Stimulated activated CD4-positive, alpha-beta T cell treated with anti-CD3 and anti-CD28 coated beads, Interleukin-12 subunit alpha, Interleukin-12 subunit beta, amount 100 ng/mL, for 24 hours (primary cell): ENCODE measurements at regions not wholly inside any gene's neighbourhood (a gene's known extent, or its start where the extent isn't known, plus 50 kb on each side); places are given as distances from the start of the nearest gene placed in this dataset.
"Not testable (repeated sequence)": the region's sequence is repeated elsewhere in the genome, so short reads cannot be mapped to it uniquely, and the experiment has no call there.

Experiments
- DNase-seq, 2 experiments: peaks; one replicate each; pipeline ENCODE4 v3.0.0-alpha.2; 2020; ENCODE audit warnings: low read depth in 2 of 2

DNA sequence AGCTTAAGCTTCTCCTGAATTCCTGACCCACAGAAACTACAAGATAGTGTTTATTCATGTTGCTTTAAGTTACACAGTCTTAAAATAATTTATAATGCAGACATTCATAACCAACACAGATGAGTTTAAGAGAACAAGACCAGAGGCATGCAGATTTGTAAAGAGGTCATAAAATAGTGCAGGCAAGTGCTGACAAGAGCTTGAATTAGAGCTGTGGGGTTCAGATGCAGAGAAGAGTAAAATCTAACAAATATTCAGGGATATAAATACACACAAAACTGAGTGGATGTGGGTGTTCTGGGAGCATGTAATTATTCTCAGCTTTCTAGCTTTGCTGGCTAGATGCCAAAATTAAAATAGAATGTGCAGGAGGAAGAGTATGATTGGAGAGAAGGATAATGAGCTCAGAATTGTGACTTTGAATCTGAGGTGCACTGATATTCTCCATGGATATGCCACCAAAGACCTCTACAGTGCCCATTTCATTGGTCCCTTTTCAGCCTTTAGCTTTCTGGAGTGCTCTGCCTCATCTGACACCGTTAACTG lies 291.9 kb upstream of the SGK1 start:
- DNase-seq: no peak

DNA sequence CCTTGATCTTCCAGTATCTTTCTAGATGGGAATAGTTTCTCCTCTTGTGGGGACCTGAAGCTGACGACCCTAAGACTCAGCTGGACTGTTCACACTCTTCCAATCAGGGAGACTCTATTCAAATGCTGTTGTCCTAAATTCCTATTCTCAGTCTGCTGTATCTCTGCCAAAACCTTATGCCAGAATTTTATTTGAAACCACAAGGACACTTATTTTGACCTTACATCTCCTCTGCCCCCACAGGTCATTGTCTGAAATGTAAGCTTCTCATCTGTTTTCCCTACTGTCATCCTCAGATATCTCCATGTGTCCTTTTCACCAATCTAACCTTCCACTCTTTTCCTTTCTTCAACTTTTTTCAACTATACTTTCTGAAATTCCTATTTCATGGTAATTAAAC lies 289.5 kb upstream of the SGK1 start:
- no peak for DNase-seq

DNA sequence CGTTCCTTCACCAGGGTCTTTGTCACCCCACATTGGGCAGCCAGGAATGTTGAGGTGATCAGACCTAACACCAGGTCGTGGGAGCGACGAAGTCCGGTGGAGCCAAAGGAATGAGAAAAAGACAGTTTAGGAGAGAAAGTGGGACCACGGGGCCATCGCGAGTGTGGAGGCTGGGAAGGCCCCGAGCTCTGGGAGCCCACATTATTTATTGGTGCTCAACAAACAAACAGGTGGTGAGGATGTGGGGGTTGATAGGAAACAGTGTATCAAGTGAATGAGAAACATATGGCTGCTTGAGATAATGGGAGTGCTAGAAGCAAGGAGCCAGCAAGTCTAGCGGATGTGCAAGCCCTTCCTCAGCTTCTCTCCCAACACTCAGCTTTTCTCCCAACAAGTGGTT lies 287.1 kb upstream of the SGK1 start:
- DNase-seq: no peak

DNA sequence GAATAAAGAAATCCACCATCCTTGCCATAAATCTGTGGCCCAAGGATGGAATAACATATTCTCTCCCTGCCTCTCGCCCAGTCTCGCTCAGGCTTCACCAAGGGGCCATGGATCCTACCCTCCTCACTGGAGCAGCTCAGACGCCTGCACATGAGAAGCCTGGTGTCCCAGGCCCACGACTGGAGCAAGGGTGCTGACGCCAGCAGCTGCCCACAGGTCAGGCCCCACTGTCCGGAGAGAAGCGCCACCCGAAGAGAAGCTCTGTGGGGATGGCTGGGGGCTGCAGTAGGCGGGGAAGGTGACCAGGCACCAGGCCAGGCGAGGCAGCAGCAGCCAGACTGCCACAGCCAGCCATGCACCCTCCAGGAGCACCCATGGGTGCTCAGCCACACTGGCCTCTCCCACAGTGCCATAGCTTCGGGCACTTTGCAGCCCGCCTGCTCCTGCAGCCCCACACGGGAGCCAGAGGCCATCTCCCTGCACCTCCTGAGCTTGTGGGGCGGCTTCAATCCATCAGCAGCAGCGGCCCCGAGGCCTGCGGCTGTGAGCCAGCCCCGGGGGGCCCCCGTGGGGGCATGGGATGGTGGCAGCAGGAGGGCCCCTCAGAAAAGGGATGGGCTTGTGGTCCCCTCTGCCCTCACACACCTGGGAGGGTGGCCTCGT lies 286.2 kb upstream of the SGK1 start:
- no peak for DNase-seq

DNA sequence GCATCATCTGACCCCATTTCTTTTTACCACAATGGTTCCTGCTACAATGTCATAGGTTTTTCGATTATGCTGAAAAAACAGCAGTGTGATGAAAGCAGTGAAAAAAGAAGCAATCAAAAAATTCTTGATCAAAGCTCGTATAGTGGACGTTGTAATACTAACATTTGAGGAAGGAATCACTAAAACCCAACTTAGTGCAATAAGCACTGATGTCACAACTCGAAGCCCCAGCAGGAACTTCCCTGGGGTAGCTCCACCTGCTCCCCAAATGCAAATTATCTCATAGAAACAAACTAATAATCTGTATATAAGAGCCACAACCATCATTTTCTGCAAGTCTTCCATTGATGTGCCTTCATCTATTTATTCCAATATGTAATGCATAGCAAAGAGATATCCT lies 285.6 kb upstream of the SGK1 start:
- DNase-seq: no peak

DNA sequence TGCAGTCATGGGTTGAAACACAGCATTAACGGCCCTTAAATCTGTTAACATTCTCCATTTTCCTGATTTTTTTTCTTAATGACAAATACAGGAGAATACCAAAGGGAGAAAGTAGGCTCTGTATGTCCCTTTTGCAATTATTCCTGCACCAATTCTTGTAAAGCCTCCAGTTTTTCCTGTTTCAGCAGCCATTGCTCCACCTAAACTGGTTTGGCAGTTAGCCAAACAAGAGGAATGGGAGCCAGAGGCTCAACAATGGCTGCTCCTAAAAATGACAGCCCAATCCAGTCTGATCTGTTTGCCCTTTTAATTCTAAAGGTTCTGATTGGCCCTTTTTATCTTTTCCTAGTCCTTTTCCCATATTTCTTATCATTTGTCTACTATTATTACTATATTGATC lies 284.2 kb upstream of the SGK1 start:
- DNase-seq: no peak

DNA sequence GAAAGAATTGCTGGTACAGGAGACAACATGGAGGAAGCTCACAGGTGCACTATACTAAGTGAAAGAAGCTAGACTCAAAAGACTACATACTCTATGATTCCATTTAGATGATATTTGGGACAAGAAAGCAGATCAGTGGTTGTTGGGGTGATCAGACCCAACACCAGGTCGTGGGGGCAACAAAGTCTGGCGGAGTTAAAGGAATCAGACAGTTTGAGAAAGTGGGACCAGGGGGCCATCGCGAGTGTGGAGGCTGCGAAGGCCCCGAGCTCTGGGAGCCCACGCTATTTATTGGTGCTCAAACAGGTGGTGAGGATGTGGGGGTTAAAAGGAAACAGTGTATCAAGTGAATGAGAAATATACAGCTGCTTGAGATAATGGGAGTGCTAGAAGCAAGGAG lies 282.8 kb upstream of the SGK1 start:
- DNase-seq: no peak

DNA sequence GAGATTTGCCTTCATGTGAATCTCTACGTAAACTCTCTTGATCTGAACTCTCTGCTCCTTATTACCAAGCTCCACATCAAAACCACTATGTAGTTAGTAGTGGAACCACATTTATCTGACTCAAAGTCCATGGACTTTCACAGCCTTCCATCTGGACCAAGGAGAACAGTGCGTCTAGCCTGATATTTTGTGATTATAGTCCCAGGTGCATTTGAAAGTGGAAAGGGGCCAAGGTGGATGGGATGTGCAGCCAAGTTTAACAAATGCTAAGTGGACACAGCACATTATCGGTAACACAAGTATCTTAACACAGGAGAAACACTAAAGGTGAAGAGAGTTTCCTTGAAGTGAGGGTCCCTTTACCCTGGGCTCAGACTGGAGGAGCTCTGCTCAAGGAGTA lies 281.2 kb upstream of the SGK1 start:
- DNase-seq: no peak

DNA sequence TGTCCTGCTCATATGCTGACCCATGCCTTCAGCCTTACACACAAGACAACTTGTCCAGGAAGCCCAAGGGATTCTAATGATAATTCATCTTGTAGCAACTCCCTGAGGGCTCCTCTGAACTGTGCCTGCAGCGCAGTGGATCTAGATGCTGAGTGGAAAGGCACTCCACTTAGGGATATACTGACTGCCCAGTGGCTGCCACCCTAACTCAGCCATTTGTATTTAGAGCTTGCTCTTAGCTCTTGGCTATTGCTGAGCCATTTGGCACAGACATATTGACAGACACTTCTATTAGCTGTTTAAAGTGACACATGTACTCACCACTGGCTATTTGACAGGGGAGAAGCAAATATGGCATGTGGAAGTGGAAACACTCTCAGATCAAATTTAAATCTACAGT lies 278.3 kb upstream of the SGK1 start:
- DNase-seq: no peak

DNA sequence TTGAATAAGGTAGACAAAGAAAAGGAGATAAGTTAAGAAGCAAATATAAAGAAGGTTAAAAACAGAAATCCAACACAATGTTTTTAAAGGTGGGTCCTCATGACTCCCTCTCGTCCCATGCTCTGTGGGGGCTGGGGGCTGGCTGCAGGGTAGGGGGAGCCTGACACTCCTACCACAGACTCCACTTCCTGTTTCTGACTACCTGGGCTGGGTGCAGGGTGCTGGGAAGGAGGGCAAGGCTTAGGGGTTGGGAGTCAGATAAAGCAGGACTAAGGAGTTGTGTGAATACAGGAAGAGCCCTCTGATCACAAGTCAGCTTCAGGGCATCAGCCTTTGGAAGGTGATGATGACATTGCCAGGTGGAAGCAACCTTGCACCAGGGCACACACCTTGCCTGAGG lies 277.0 kb upstream of the SGK1 start:
- no peak for DNase-seq

DNA sequence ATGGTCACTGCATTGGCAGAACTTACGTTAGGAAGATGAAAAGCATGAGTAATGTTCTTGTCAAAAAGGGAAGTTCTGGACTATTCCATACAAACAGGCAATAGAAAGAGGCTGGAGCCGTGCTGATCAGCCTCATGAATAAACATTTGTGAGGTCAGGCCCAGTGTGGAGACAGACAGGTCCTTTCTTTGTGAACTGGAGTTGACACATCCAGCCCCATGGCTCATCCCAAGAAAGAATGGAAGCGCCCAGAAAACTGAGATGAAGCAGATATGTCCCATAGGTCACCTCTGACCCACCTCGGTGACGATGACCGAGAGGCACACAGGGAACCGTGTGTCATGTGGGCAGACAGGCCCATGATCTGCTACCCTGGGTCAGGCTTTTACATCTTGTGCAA lies 276.0 kb upstream of the SGK1 start:
- DNase-seq: no peak

DNA sequence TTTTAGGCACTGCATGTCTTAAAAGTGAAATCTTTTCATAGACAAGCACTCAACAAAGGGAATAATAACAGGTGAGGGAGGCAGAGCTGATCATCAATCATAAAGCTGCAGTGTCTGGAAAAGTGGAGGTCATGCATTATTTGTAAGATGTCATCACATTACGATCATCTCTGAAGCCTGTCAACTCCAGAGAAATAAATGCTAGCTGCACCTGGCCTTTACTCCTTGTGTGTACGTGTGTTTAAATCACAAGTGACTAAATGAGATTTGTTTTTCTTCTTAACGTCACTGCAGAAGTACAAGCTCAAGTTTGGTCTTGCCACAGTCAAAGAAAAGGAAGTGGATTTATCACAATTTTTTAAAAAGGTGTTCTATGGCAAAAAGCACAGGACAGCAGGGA lies 275.5 kb upstream of the SGK1 start:
- DNase-seq: no peak

DNA sequence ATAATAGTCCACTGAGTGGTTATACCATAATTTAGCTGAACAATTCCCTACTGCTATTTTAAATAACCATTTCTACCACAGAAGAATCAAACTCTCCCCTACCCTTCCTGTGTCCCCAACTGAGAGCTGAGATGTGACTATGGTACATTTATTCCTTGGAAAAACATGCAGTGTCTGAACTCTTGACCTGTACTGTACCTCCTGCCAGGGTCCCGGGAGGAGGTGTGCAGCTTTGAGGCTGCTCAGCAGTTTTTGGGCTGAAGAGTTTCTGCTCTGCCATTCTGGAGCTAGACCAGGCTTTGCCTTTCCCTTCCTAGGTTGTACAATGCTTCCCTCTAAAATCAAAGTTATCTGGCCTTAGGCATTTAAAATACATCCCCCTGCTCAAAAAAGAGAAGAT lies 275.1 kb upstream of the SGK1 start:
- DNase-seq: no peak

DNA sequence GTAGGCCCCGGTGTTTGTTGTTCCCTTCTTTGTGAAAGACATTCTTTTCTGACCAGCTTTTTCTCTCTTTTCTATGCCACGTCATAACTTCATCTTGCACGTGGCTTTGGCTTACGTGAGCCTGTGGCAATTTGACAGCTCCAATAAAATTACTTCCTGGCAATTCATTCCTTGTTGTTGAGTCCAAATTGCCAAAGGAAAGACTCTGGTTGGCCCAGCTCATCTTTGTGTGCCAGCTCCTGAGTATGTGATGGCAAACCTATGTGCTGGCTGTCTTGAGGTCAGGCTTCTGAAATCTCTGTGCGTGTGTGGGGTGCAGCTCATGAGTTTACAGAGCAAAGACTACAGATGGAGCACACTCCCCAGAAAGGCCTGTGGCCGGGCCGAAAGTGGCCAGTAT lies 272.5 kb upstream of the SGK1 start:
- DNase-seq: no peak

DNA sequence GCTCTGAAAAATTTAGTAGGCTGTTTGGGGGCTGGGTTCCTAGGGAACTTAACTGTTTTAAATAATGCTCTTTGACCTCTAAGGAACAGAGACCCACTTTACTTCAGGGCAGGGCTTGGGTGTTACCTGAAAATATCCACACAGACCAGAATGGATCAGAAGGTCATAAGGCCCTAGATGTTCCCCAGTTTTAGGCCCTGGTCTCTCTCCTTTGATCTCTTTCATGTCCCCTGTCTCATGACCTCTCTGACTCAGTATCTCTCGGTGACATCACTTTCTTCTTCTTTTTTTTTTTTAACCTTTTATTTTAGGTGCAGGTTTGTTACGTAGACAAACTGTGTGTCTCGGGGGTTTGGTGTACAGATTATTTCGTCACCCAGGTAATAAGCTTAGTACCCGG lies 272.1 kb upstream of the SGK1 start:
- no peak for DNase-seq

DNA sequence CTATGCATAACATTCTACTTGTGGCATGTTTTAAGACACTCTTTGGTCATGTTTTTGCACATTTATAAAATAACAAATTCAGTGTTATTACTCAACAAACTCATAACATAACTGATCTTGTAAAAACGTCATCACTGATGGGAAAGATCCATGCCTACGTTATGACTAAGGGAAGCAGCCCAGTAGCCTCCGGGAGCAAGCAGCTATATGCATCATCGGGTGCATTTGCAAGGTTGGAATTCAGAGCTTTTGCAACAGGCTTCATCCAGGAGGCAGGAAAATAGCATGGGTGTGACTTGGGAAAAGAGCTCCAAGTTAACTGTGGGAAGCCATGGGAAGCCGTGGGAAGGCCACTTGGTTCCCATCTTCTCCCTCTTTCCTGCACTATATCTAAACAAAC lies 271.6 kb upstream of the SGK1 start:
- no peak for DNase-seq

DNA sequence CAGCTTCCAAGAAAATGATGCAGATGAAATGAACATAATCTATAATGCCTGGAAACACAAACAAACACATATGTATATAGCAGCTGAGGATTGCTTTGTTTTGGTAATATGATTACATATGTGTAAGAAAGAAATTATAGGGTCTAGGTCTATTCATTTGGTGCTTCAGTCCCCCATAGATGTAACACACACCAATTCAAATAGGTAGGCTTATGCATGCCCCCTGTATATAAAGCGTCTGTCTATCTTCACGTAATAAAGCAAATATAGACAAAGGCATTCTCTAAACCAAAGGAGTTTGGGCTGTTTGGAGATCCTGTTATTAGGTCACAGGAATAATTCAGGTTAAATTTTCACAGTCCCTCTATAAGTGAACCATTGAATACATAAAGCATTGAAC lies 270.4 kb upstream of the SGK1 start:
- no peak for DNase-seq

DNA sequence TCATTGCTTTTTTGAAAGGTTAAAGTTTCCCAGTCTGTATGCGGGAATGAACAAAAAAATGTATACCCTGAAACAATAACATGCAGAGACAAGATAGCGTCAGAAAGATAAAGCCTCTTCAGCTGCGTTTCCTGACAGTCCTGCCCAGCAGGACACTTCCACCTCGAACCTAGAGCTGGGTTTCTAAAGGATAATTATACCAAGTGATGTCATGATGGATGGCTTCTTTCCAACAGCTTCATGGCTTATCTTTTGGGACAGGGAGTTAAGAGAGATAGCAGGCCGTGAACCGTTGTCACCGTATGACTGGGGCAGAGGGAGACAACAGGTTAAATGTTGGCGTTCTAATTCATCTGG lies 267.6 kb upstream of the SGK1 start:
- DNase-seq: no peak

DNA sequence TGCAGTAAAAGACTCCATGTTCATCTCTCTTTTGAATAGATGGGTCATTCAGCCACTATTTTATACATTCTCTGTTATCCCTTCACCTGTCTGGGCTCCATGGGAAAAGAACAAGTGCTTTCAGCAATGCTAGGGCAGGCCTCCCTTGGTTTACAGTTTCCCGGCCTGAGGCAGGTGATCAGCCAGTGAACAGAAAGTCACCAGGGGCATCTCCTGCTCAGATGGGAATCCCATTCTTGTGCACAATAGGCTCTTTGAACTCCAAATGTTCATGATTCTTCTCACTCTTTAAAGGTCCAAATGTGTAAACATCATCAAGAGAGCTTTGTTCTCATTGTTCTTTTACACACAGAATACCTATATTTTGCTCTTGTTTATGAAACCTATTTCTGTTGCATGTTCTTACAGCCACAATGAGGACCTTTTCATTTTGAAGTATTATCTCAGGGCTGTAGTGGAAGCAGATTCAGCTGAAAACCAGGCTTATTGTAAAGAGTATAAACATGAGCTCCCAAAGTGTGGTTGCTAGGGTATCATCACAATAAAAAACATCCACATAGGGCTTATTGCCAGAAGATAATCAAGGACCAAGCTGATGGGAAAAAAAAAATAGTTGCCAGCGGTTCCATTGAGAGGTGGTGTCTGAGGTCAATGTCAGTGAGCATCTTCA lies 267.1 kb upstream of the SGK1 start:
- DNase-seq: no peak

DNA sequence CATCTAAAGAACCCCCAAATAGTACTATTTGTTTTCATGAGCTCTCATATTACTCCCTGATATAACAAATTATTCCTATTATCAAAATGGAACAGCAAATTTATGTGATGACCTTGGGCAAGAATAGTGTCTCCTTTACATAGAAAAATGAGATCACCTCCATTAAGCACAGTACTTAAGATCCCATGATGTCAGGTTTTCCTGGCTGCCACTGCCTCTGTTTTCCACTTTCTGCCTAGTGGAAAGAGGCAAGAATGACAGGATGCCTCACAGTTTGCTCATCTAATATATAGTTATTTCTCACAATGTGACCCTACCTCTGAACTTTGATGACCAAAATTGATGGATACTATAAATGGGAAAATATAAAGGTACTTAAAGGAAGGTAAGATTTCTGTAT lies 260.1 kb upstream of the SGK1 start:
- no peak for DNase-seq

DNA sequence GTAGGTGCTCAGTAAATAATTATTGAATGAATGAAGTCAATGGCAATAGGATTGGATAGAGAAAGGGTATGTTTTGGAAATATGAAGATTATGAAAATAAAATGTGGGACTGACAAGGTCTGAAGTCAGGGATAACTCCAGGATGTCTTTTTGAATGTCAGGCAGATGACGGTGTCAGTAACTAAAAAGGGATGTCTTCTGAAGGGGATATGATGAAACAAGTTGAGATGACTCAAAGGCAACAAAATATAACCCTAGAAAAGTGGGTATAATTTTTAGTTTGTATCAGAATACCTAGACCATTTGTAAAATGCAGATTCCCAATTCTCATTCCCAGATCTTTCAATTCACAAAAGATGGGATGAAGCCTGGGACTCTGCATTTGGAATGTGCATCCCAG lies 257.3 kb upstream of the SGK1 start:
- no peak for DNase-seq

DNA sequence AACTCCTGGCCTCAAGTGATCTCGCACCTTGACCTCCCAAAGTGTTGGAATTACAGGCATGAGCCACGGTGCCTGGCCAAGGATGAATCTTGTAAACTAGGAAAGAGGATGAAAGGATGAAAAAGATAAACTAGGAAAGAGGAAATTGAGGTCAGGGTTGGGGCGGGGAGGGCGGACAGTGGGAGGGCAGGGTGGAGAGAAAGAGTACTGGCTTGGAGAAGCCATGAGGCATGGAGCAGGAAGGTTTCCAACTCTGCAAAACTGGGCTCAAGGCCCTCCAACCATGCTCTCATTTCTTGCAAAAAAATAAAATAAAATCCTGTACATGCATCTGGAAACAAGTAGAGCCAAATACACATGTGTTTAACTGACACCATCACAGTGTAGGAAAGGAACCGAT lies 256.6 kb upstream of the SGK1 start:
- no peak for DNase-seq

DNA sequence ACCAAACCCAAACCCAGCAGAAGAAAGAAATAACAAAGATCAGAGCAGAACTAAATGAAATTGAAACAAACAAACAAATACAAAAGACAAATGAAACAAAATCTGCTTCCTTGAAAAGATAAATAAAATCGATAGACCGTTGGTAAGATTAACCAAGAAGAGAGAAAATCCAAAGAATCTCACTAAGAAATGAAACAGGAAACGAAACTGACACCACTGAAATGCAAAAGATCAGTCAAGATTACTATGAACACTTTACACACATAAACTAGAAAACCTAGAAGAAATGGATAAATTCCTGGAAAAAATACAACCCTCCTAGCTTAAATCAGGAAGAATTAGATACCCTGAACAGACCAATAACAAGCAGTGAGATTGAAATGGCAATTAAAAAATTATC lies 252.1 kb upstream of the SGK1 start:
- not testable (repeated sequence) for DNase-seq

DNA sequence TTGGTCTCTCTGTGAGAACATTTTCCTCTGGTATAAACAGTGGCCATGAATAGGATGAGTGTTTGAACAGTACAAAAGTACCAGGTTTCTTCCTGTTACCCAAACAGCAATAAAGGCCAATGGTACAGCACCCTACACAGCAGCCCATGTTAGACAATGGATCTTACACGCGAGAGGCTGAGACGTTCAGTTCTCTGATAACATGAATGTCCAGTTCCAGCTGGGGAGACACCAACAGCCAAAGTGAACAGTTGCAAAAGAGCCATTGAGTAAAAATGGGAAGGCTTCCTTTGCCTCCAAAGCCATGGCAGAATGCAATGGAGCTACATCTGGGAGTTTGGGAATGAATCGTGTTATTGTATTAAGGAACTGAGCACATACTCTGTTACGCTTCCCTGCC lies 246.8 kb upstream of the SGK1 start:
- no peak for DNase-seq
